ENCODE measurements at regions not wholly inside any gene's neighbourhood (a gene's known extent, or its start where the extent isn't known, plus 50 kb on each side); places are given as distances from the start of the nearest gene placed in this dataset.

DNA sequence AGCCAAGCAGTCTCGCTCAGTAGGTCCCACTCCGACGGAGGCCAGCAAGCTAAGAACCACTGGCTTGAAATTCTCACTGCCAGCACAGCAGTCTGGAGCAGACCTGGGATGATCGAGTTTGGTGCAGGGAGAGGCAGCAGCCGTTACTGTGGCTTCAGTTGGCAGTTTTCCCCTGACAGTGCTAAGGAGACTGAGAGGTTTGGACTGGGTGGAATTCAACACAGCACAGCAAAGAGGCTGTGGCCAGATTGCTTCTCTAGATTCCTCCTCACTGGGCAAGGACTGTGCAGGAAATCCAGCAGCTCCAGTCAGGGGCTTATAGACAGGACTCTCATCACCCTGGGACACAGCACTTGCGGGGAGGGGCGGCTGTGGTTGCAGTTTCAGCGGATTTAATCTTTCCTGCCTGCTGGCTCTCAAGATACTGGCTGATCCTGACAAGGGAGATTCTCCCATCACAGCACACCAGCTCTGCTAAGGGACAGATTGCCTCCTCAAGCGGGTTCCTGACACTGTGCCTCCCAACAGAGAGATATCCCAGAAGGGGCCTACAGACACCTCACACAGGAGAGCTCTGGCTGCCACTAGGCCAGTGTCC lies 122.1 kb downstream of the YIPF5 start:
- TF ChIP-seq, protein P1, sequence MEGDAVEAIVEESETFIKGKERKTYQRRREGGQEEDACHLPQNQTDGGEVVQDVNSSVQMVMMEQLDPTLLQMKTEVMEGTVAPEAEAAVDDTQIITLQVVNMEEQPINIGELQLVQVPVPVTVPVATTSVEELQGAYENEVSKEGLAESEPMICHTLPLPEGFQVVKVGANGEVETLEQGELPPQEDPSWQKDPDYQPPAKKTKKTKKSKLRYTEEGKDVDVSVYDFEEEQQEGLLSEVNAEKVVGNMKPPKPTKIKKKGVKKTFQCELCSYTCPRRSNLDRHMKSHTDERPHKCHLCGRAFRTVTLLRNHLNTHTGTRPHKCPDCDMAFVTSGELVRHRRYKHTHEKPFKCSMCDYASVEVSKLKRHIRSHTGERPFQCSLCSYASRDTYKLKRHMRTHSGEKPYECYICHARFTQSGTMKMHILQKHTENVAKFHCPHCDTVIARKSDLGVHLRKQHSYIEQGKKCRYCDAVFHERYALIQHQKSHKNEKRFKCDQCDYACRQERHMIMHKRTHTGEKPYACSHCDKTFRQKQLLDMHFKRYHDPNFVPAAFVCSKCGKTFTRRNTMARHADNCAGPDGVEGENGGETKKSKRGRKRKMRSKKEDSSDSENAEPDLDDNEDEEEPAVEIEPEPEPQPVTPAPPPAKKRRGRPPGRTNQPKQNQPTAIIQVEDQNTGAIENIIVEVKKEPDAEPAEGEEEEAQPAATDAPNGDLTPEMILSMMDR (IDR thresholded peaks at IDR 0.05): no peak
- TF ChIP-seq POLR2AphosphoS5 (IDR thresholded peaks at IDR 0.05) (no peak), POLR2A (IDR thresholded peaks at IDR 0.05) (no peak)
